Left lung (tissue), 4 donors: ENCODE measurements at regions not wholly inside any gene's neighbourhood (a gene's known extent, or its start where the extent isn't known, plus 50 kb on each side); places are given as distances from the start of the nearest gene placed in this dataset.

Experiments used
- ATAC-seq: fragments of 200-7000 bp; cut with Tn5 transposase; one replicate; pipeline ENCODE4 v1.9.1; 2020; ENCODE audit warnings: moderate library complexity
- DNase-seq, 4 donors: peaks; one replicate each; pipeline ENCODE4 v3.0.0-alpha.2; 2013 to 2020
- H3K27ac ChIP-seq, 2 donors: fragments of 200-600 bp; sonication (generic) in 1 of 2; one replicate each; pipeline versions ENCODE4 v1.5.0 to v1.8.0; 2020 to 2021
- H3K27me3 ChIP-seq, 2 donors: fragments of 200-600 bp; sonication (generic) in 1 of 2; one replicate each; pipeline versions ENCODE4 v1.5.0 to v1.8.0; 2020 to 2021
- H3K36me3 ChIP-seq, 2 donors: fragments of 200-600 bp; sonication (generic) in 1 of 2; one replicate each; pipeline versions ENCODE4 v1.5.0 to v1.8.0; 2020 to 2021
- H3K4me1 ChIP-seq, 2 donors: fragments of 200-600 bp; one replicate each; pipeline ENCODE4 v1.8.0; 2021
- H3K4me3 ChIP-seq, 2 donors: fragments of 200-600 bp; sonication (generic) in 1 of 2; one replicate each; pipeline versions ENCODE4 v1.5.0 to v1.8.0; 2020 to 2021; ENCODE audit warnings: mild to moderate bottlenecking in 1 of 2
- H3K9me3 ChIP-seq, 2 donors: fragments of 200-600 bp; sonication (generic) in 1 of 2; one replicate each; pipeline versions ENCODE4 v1.5.0 to v1.8.0; 2020 to 2021
- CTCF ChIP-seq, 2 donors: fragments of 200-600 bp; sonication (generic) in 1 of 2; IDR thresholded peaks; one replicate each; pipeline versions ENCODE4 v1.5.0 to v1.8.0; 2021; ENCODE audit warnings: antibody characterized with exemption in 2 of 2
- intact Hi-C, 2 donors: fragments of 100-400 bp; cut with DNase I; formaldehyde crosslinking; loops; one replicate each; pipeline versions ENCODE4 v1.11.2 to v1.14.2; 2022
- donor health status: DM: no; HTN: yes; CAD: no.
- donor health status: DM: no; HTN: no; CAD: no.

DNA sequence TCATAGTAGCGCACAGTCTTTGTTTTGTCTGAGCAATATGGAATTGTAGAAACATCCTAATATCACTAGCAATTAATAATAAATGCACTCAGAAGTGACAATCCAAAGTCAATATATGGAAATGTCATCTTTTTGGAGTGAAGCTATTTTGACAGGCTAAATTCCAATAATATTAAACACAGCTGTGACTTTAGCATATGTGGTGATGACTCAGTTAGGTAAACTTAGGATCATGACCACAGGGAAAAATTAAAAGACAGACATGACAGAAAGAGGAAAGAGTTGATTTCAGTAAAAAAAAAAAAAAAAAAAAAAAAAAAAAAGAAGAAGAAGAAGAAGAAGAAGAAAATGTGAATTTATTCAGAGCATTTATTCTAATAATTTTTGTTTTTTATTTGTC, 1165.7 kb downstream of the NLGN4Y start:
- no peak for ATAC-seq
- DNase-seq = no peak
- H3K36me3 ChIP-seq = no peaks in the 10 kb centered on the region
- intact Hi-C loops = no loop called here
- TF ChIP-seq CTCF (IDR thresholded peaks at IDR 0.05) = no peak
- no peaks in the 10 kb centered on the region for H3K9me3 ChIP-seq
- no peak overlapping the region for H3K27ac ChIP-seq
- no peaks in the 10 kb centered on the region for H3K27me3 ChIP-seq
- H3K4me3 ChIP-seq = no peak overlapping the region
- no peaks in the 10 kb centered on the region for H3K4me1 ChIP-seq

DNA sequence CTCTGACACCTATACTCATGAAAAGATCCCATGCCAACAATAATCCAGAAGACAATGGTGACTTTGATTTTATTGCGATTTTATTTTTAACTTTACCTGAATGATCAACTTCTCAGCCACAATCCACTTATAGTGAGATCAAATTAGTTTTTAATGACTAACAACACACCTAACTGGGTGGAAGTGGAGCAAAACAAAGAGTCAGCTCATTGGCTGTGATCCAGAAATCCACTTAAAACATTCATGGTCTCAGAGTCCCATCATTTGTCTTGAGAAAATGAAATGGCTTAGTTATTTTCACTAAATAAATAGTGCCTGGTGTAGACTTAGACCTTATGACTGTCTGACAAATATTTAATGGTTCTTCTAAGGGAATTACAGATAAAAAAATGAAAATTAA, 1177.8 kb downstream of the NLGN4Y start:
- Histone ChIP-seq H3K27ac (no peak overlapping the region), H3K9me3 (no peaks in the 10 kb centered on the region), H3K36me3 (no peaks in the 10 kb centered on the region), H3K27me3 (no peaks in the 10 kb centered on the region), H3K4me3 (no peak overlapping the region), H3K4me1 (no peaks in the 10 kb centered on the region)
- no peak for TF ChIP-seq CTCF (IDR thresholded peaks at IDR 0.05)
- ATAC-seq (no peak), DNase-seq (no peak)
- intact Hi-C loops = no loop called here

GRCh38 chrY:15704906-15705305, 1180.6 kb downstream of the NLGN4Y start:
- no peaks in the 10 kb centered on the region for H3K4me1 ChIP-seq
- TF ChIP-seq CTCF (IDR thresholded peaks at IDR 0.05) = no peak
- no peaks in the 10 kb centered on the region for H3K27me3 ChIP-seq
- no peaks in the 10 kb centered on the region for H3K36me3 ChIP-seq
- H3K4me3 ChIP-seq = no peak overlapping the region
- no peaks in the 10 kb centered on the region for H3K9me3 ChIP-seq
- intact Hi-C loops = no loop called here
- H3K27ac ChIP-seq = no peak overlapping the region
- DNase-seq (no peak), ATAC-seq (no peak)

DNA sequence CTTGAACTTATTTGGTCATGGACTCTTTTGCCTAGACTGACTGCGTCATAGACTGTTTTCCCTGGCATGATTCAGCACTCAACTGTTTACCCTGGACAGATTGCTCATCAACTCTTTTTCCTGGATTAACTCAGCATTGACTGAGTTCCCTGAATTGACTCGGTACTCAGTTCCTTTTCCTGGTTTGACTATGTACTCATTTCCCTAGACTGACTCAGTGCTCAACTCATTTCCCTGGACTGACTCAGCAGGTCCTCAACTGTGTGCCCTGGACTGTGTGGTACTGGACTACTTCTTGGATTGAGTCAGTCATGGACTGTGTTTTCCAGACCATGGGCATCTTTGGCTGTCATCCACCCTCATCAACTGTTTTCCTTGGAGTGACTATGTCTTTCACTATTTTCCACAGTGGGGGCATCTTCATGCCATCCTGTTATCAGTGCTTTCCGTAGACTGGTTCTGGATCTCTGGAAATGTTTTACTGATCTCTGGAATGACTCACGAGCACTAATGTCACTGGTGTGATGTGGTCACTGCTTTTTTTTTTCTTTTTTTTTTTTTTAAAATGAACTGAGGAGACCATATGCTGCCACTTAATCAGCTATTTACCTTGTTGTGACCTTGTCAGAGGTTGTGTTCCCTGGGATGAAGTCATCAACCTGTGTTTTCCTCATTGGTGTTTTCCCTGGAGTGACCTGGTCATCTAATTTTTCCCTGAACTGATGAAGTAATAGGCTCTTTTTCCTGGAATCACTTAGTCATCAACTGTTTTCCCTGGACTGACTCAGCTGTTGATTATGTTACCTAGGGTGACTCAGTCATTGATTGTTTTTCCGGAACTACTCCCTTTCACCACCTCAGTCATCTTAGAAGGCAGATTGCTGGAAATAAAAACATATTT, 1225.5 kb downstream of the NLGN4Y start:
- Histone ChIP-seq H3K9me3 (no peaks in the 10 kb centered on the region), H3K4me1 (no peaks in the 10 kb centered on the region), H3K36me3 (no peaks in the 10 kb centered on the region), H3K27me3 (no peaks in the 10 kb centered on the region), H3K4me3 (no peak overlapping the region), H3K27ac (no peak overlapping the region)
- no peak for DNase-seq
- intact Hi-C loops = no loop called here
- TF ChIP-seq CTCF (IDR thresholded peaks at IDR 0.05) = no peak
- ATAC-seq = no peak

- H3K9me3 ChIP-seq = no peaks in the 10 kb centered on the region
- H3K27ac ChIP-seq = no peak overlapping the region
- DNase-seq (no peak), ATAC-seq (no peak)
- intact Hi-C loops = no loop called here
- no peak for TF ChIP-seq CTCF (IDR thresholded peaks at IDR 0.05)
- H3K27me3 ChIP-seq = no peaks in the 10 kb centered on the region
- no peaks in the 10 kb centered on the region for H3K36me3 ChIP-seq
- H3K4me3 ChIP-seq = no peak overlapping the region
- H3K4me1 ChIP-seq = no peaks in the 10 kb centered on the region
Observed at GRCh38 chrY:15751001-15751400, 1226.7 kb downstream of the NLGN4Y start.
